Astrocyte of the spinal cord (primary cell): ENCODE measurements at regions not wholly inside any gene's neighbourhood (a gene's known extent, or its start where the extent isn't known, plus 50 kb on each side); places are given as distances from the start of the nearest gene placed in this dataset.

Source experiments
- DNase-seq: peaks from one replicate; pipeline ENCODE4 v3.0.0; 2011; ENCODE audit warnings: low read depth, low spot score
- H3K4me3 ChIP-seq: 2 replicates; pipeline ENCODE4 v1.5.1; 2011; ENCODE audit warnings: low read depth, mild to moderate bottlenecking, low read length, moderate library complexity
- CTCF ChIP-seq: IDR thresholded peaks from 2 replicates; pipeline ENCODE4 v1.5.1; 2012; ENCODE audit warnings: low read depth, mild to moderate bottlenecking, low read length, inconsistent platforms
- in situ Hi-C: cut with HindIII; loops from 2 replicates; pipeline ENCODE4 v1.10.0; 2017; ENCODE audit warnings: low sequenced_read_pairs

DNA sequence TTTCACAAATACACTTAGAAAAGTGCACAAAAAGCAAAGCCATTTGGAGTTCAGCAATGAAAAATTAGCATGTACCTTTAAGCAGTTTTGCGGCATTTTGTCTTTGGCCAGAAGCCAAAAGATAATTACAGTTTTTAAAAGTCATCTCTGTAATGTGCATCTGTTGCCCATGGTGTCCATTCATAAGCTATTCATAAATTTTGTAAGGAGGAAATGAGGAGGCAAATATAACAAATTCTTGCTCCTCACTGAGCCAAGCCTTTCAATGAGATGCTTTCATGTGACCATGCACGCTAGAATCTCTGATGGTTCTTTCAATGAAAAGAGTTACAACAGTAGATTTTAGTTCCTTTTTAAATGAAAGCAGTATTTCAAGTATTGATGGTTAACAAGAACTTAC lies 247.1 kb upstream of the MON1B start:
- TF ChIP-seq CTCF: no peak
- no peak overlapping the region for H3K4me3 ChIP-seq
- in situ Hi-C loops: no loop called here
- no peak for DNase-seq

GRCh38 chr16:76946879-76947278 lies 244.1 kb upstream of the MON1B start:
- peak; percentile 64 for DNase-seq
- TF ChIP-seq CTCF: no peak
- in situ Hi-C loops: no loop called here
- H3K4me3 ChIP-seq: no peak overlapping the region

GRCh38 chr16:76947749-76948148 lies 243.2 kb upstream of the MON1B start:
- peak; percentile 16 for DNase-seq
- no peak for TF ChIP-seq CTCF
- in situ Hi-C loops: no loop called here
- no peak overlapping the region for H3K4me3 ChIP-seq

DNA sequence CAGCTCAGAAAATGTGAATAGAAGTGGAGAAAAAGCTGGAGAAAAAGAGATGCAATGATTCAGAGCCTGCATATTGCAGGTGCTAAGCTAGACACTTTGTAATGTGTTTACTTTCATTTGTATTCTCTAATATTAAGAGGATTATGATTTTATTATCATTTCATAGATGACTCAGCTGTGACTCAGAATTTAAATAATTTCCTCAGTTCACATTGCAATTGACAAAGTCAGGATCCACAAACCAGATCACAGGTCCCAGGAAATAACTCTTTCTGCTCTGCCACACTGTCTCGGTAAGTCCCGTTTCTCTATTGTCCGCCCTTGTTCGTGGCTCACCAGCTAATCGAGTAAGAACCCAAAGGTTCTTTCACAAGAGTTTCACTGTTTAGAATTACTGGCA lies 235.4 kb upstream of the MON1B start:
- in situ Hi-C loops: no loop called here
- peak; percentile 5 for DNase-seq
- TF ChIP-seq CTCF: no peak
- H3K4me3 ChIP-seq: no peak overlapping the region

DNA sequence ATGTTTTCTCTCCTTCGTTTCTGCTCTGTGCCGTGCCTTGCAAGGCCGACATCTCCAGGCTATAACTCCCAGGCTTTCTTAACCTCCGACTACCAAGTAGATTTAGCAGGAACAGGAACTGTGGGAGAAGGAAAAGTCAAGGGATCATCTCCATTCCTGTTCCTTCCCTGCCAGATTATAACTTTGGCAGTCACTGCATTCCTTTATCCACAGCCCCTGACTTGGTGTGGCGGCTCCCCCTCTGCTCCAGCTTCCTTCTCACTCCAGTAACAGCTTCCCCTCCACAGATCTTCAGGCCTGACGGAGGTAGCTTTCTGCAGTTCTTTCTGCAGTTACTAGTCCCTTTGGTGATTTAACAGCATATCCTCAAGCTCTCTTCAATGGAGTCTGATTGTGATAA lies 234.6 kb upstream of the MON1B start:
- no peak for TF ChIP-seq CTCF
- in situ Hi-C loops: no loop called here
- no peak for DNase-seq
- no peak overlapping the region for H3K4me3 ChIP-seq

- TF ChIP-seq CTCF: no peak
- in situ Hi-C loops: no loop called here
- no peak overlapping the region for H3K4me3 ChIP-seq
- DNase-seq: no peak
These were observed 234.1 kb upstream of the MON1B start for GRCh38 chr16:76956841-76957240.

GRCh38 chr16:76959166-76959565 lies 231.8 kb upstream of the MON1B start:
- no peak overlapping the region for H3K4me3 ChIP-seq
- in situ Hi-C loops: no loop called here
- no peak for TF ChIP-seq CTCF
- DNase-seq: no peak
